ENCODE measurements at regions not wholly inside any gene's neighbourhood (a gene's known extent, or its start where the extent isn't known, plus 50 kb on each side); places are given as distances from the start of the nearest gene placed in this dataset.

DNA sequence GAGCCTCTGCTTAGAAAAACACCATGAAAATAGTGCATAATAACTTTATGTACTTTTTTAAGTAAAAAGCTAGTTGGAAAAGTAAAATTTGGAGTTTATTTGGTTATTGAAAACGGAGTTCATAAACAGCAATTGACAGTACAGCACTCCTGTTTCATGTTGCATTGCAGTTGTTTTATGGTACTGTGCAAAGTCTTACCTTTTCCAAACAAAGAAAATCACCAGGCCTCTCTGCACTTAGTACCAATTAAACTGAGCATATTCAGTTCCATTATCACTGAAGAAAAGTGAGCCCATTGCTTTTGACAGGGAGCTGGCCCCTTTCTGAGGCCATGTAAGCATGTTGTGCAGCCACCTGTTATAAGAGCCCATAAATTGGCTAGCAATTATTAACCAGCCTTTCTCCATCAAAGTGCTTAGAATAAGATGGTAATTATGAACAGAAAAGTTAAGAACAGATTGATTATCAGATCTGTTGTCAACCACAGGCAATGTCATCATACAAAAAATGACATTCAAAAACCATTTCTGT lies 376.6 kb upstream of the EMCN start:
- no peak overlapping the region for H3K9ac ChIP-seq (ENCODE audit: low read length)
- no peaks in the 10 kb centered on the region for H3K9me2 ChIP-seq (replicated peaks; ENCODE audit: low read length)
- no peak overlapping the region for H3K4me2 ChIP-seq (ENCODE audit: low read length)
- H3K27me3 ChIP-seq (ENCODE audit: low read length) = no peaks in the 10 kb centered on the region
- no peak for ATAC-seq
- H3K79me2 ChIP-seq (ENCODE audit: low read length) = no peaks in the 10 kb centered on the region
- H3F3A ChIP-seq (ENCODE audit: low read length, unreplicated experiment) = no peaks in the 10 kb centered on the region
- H3K4me3 ChIP-seq (ENCODE audit: low read length) = no peak overlapping the region
- CTCF ChIA-PET = no interaction called here
- no peak overlapping the region for H2AFZ ChIP-seq (ENCODE audit: low read length)
- no peaks in the 10 kb centered on the region for H3K36me3 ChIP-seq (ENCODE audit: low read depth, low read length)
- intact Hi-C loops (cut with micrococcal nuclease) = no loop called here
- H3K9me3 ChIP-seq (ENCODE audit: low read length) = no peaks in the 10 kb centered on the region
- no peak overlapping the region for H3K27ac ChIP-seq (ENCODE audit: low read length)
- TF ChIP-seq, protein P1, sequence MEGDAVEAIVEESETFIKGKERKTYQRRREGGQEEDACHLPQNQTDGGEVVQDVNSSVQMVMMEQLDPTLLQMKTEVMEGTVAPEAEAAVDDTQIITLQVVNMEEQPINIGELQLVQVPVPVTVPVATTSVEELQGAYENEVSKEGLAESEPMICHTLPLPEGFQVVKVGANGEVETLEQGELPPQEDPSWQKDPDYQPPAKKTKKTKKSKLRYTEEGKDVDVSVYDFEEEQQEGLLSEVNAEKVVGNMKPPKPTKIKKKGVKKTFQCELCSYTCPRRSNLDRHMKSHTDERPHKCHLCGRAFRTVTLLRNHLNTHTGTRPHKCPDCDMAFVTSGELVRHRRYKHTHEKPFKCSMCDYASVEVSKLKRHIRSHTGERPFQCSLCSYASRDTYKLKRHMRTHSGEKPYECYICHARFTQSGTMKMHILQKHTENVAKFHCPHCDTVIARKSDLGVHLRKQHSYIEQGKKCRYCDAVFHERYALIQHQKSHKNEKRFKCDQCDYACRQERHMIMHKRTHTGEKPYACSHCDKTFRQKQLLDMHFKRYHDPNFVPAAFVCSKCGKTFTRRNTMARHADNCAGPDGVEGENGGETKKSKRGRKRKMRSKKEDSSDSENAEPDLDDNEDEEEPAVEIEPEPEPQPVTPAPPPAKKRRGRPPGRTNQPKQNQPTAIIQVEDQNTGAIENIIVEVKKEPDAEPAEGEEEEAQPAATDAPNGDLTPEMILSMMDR (conservative IDR thresholded peaks at IDR 0.05; ENCODE audit: low read depth, low read length) = no peak
- no peak for TF ChIP-seq EZH2phosphoT487 (IDR thresholded peaks at IDR 0.05; ENCODE audit: borderline replicate concordance, low read length)
- TF ChIP-seq EZH2 (IDR thresholded peaks at IDR 0.05; ENCODE audit: low read length, unreplicated experiment) = no peak
- POLR2A ChIA-PET (ENCODE audit: unreplicated experiment) = no interaction called here
- no peaks in the 10 kb centered on the region for H3K4me1 ChIP-seq (ENCODE audit: insufficient read depth, low read length)
- BruUV-seq (replicated peaks) = no TSS peak
- no peaks in the 10 kb centered on the region for H4K20me1 ChIP-seq (ENCODE audit: low read length)
- no peak for DNase-seq

DNA sequence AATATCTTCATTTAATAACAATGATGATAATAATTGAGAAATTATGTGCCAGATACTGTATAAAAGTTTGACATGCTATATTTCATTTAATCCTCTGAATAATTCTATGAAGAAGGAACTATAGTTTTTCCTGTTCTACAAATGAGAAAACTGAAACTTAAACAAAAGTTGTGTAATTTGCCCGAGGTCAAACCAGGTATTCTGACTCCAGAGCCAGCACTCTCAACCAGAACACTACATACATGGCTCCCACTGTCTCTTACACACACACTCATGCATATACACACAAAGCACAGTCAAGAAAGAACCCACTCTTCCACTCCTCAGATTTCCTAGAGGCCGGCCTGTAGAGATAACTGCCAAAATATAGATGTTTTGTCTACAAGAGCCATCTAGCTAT lies 374.0 kb upstream of the EMCN start:
- ChIA-PET CTCF (no interaction called here), POLR2A (ENCODE audit: unreplicated experiment) (no interaction called here)
- Histone ChIP-seq H3K4me2 (ENCODE audit: low read length) (no peak overlapping the region), H3K27me3 (ENCODE audit: low read length) (no peaks in the 10 kb centered on the region), H3K27ac (ENCODE audit: low read length) (no peak overlapping the region), H3K36me3 (ENCODE audit: low read depth, low read length) (no peaks in the 10 kb centered on the region), H3F3A (ENCODE audit: low read length, unreplicated experiment) (no peaks in the 10 kb centered on the region), H4K20me1 (ENCODE audit: low read length) (no peaks in the 10 kb centered on the region), H3K9me2 (replicated peaks; ENCODE audit: low read length) (no peaks in the 10 kb centered on the region), H2AFZ (ENCODE audit: low read length) (no peak overlapping the region), H3K79me2 (ENCODE audit: low read length) (no peaks in the 10 kb centered on the region), H3K9me3 (ENCODE audit: low read length) (no peaks in the 10 kb centered on the region), H3K9ac (ENCODE audit: low read length) (no peak overlapping the region), H3K4me1 (ENCODE audit: insufficient read depth, low read length) (no peaks in the 10 kb centered on the region), H3K4me3 (ENCODE audit: low read length) (no peak overlapping the region)
- TF ChIP-seq EZH2 (IDR thresholded peaks at IDR 0.05; ENCODE audit: low read length, unreplicated experiment) (no peak), EZH2phosphoT487 (IDR thresholded peaks at IDR 0.05; ENCODE audit: borderline replicate concordance, low read length) (no peak)
- TF ChIP-seq, protein P1 (conservative IDR thresholded peaks at IDR 0.05; ENCODE audit: low read depth, low read length) = no peak
- intact Hi-C loops (cut with micrococcal nuclease) = no loop called here
- DNase-seq (no peak), ATAC-seq (no peak)
- BruUV-seq (replicated peaks) = no TSS peak

DNA sequence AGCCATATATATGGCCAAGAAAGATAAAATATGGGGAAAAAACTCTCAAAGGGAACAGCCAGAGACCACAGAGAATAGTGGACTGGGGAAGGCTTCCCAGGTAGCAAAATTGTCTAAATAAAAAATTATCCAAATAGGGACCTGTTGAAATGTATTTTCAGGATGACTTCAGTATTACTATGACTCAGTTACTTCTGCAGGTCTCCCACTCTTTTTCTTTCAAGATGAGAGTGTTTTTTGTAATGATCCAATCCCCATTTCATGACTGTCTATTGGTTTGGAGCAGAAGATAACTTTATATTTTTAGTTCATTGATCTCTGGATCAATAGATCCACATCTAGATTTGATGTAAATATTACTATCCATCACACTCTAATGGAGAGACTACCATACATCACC lies 372.1 kb upstream of the EMCN start:
- H3K9me3 ChIP-seq (ENCODE audit: low read length) = no peaks in the 10 kb centered on the region
- no TSS peak for BruUV-seq (replicated peaks)
- H3K27me3 ChIP-seq (ENCODE audit: low read length) = no peaks in the 10 kb centered on the region
- H3K79me2 ChIP-seq (ENCODE audit: low read length) = no peaks in the 10 kb centered on the region
- intact Hi-C loops (cut with micrococcal nuclease) = no loop called here
- H4K20me1 ChIP-seq (ENCODE audit: low read length) = no peaks in the 10 kb centered on the region
- no peak for DNase-seq
- H3K9ac ChIP-seq (ENCODE audit: low read length) = no peak overlapping the region
- TF ChIP-seq EZH2 (IDR thresholded peaks at IDR 0.05; ENCODE audit: low read length, unreplicated experiment) (no peak), EZH2phosphoT487 (IDR thresholded peaks at IDR 0.05; ENCODE audit: borderline replicate concordance, low read length) (no peak)
- TF ChIP-seq, protein P1 (conservative IDR thresholded peaks at IDR 0.05; ENCODE audit: low read depth, low read length) = no peak
- no peak overlapping the region for H3K4me3 ChIP-seq (ENCODE audit: low read length)
- H3F3A ChIP-seq (ENCODE audit: low read length, unreplicated experiment) = no peaks in the 10 kb centered on the region
- ATAC-seq = no peak
- ChIA-PET CTCF (no interaction called here), POLR2A (ENCODE audit: unreplicated experiment) (no interaction called here)
- no peak overlapping the region for H2AFZ ChIP-seq (ENCODE audit: low read length)
- H3K36me3 ChIP-seq (ENCODE audit: low read depth, low read length) = no peaks in the 10 kb centered on the region
- no peak overlapping the region for H3K27ac ChIP-seq (ENCODE audit: low read length)
- no peaks in the 10 kb centered on the region for H3K4me1 ChIP-seq (ENCODE audit: insufficient read depth, low read length)
- H3K4me2 ChIP-seq (ENCODE audit: low read length) = no peak overlapping the region
- H3K9me2 ChIP-seq (replicated peaks; ENCODE audit: low read length) = no peaks in the 10 kb centered on the region
